Transverse colon (tissue), 4 donors: ENCODE measurements at regions not wholly inside any gene's neighbourhood (a gene's known extent, or its start where the extent isn't known, plus 50 kb on each side); places are given as distances from the start of the nearest gene placed in this dataset.
"Not testable (repeated sequence)": the region's sequence is repeated elsewhere in the genome, so short reads cannot be mapped to it uniquely, and the experiment has no call there.

ENCODE experiments used
- DNase-seq: peaks from one replicate; pipeline ENCODE4 v3.0.0-alpha.2; 2019
- H3K27ac ChIP-seq, 4 donors: fragments of 200-600 bp; sonication (generic); 2 replicates each; pipeline ENCODE4 v1.5.1; 2016 to 2018; ENCODE audit warnings: inconsistent platforms in 4 of 4
- H3K27me3 ChIP-seq: fragments of 200-600 bp; sonication (generic); 2 replicates; pipeline ENCODE4 v1.5.1; 2017; ENCODE audit warnings: inconsistent platforms
- H3K36me3 ChIP-seq, 4 donors: fragments of 200-600 bp; sonication (generic); 2 replicates each; pipeline ENCODE4 v1.5.1; 2017 to 2019; ENCODE audit warnings: inconsistent platforms in 4 of 4
- H3K4me1 ChIP-seq, 4 donors: fragments of 200-600 bp; sonication (generic); 2 replicates each; pipeline ENCODE4 v1.5.1; 2017 to 2020; ENCODE audit warnings: inconsistent platforms in 4 of 4
- H3K4me3 ChIP-seq, 4 donors: fragments of 200-600 bp; sonication (generic); 1 replicate in 1 of 4; 2 replicates in 3 of 4; pipeline versions ENCODE4 v1.5.1 to v1.6.1; 2017 to 2019; ENCODE audit warnings: inconsistent platforms in 4 of 4
- H3K9me3 ChIP-seq, 2 donors: fragments of 200-600 bp; sonication (generic); 2 replicates each; pipeline ENCODE4 v1.5.1; 2017 to 2019; ENCODE audit warnings: inconsistent platforms in 2 of 2
- CTCF ChIP-seq, 5 experiments: fragments of 200-600 bp in 3 of 5; fragments of 450-650 bp in 2 of 5; sonication (generic) in 3 of 5; IDR thresholded peaks; 1 replicate in 2 of 5; 2 replicates in 3 of 5; pipeline ENCODE4 v1.5.1; 2016 to 2017; ENCODE audit warnings: antibody characterized with exemption in 5 of 5, inconsistent platforms in 3 of 5, mild to moderate bottlenecking in 2 of 5, moderate library complexity in 1 of 5
- EP300 ChIP-seq: sonication (generic); formaldehyde crosslinking; IDR thresholded peaks from one replicate; pipeline ENCODE4 v1.6.1; 2017; ENCODE audit warnings: antibody characterized with exemption, low read depth
- POLR2A ChIP-seq: fragments of 450-650 bp; IDR thresholded peaks from one replicate; pipeline ENCODE4 v1.6.1; 2016; ENCODE audit warnings: antibody characterized with exemption, mild to moderate bottlenecking, moderate library complexity
- POLR2AphosphoS5 ChIP-seq, 3 donors: sonication (generic); formaldehyde crosslinking; IDR thresholded peaks; one replicate each; pipeline ENCODE4 v1.6.1; 2016; ENCODE audit warnings: antibody characterized with exemption in 3 of 3
- WGBS, 2 donors: methylation state at CpG; one replicate each; pipeline ENCODE4 v1.1.5; 2018; ENCODE audit warnings: low coverage in 1 of 2; 5-methylcytosine and 5-hydroxymethylcytosine counted together
- in situ Hi-C, 4 donors: fragments of 200-750 bp; cut with MboI; loops; one replicate each; pipeline versions ENCODE4 v1.15.0 to v1.15.1; 2017; ENCODE audit warnings: low sequenced_read_pairs in 3 of 4, low pct_ligation_motif_present in 1 of 4, low pct_unique_long_range_greater_than_20kb in 1 of 4
- intact Hi-C: fragments of 100-400 bp; cut with DNase I; formaldehyde crosslinking; loops from one replicate; pipeline ENCODE4 v1.15.1; 2023; ENCODE audit warnings: low total_unique reads

- no peak for DNase-seq
- Histone ChIP-seq H3K36me3 (no peaks in the 10 kb centered on the region), H3K4me1 (no peaks in the 10 kb centered on the region), H3K27me3 (no peaks in the 10 kb centered on the region), H3K9me3 (no peaks in the 10 kb centered on the region), H3K27ac (no peak overlapping the region), H3K4me3 (no peak overlapping the region)
- intact Hi-C loops, result no loop called here
- TF ChIP-seq CTCF (IDR thresholded peaks at IDR 0.05) (no peak), POLR2A (no peak), POLR2AphosphoS5 (IDR thresholded peaks at IDR 0.05) (no peak), EP300 (no peak)
- 78 to 80% methylated on average over 1 to 5 of the region's 5 CpGs for WGBS, 2 donors
- in situ Hi-C loops, result no loop called here
Observed at GRCh38 chrX:73979551-73980131, 127.1 kb upstream of the XIST start.

GRCh38 chrX:73977542-73978169, 125.1 kb upstream of the XIST start:
- intact Hi-C loops (no loop called here), in situ Hi-C loops (no loop called here)
- TF ChIP-seq POLR2AphosphoS5 (IDR thresholded peaks at IDR 0.05) (no peak), CTCF (IDR thresholded peaks at IDR 0.05) (no peak), EP300 (no peak), POLR2A (no peak)
- no peaks in the 10 kb centered on the region for H3K27me3 ChIP-seq
- H3K9me3 ChIP-seq, result no peaks in the 10 kb centered on the region
- no peak overlapping the region for H3K27ac ChIP-seq
- WGBS, 2 donors, result 65 to 84% methylated on average over 2 to 8 of the region's 8 CpGs
- no peak for DNase-seq
- H3K36me3 ChIP-seq, result no peaks in the 10 kb centered on the region
- H3K4me3 ChIP-seq, result no peak overlapping the region
- H3K4me1 ChIP-seq, result no peaks in the 10 kb centered on the region

GRCh38 chrX:73967461-73967860, 114.9 kb upstream of the XIST start:
- H3K27ac ChIP-seq, intact Hi-C loops, DNase-seq, H3K4me1 ChIP-seq, H3K36me3 ChIP-seq, H3K4me3 ChIP-seq, H3K27me3 ChIP-seq, in situ Hi-C loops, H3K9me3 ChIP-seq: not testable (repeated sequence)
- WGBS, 2 donors, result 94 to 97% methylated on average over 17 to 22 of the region's 22 CpGs

GRCh38 chrX:73965833-73966232, 113.3 kb upstream of the XIST start:
- no peak for DNase-seq
- peaks cover 0 to 6% (median 0%) of the 10 kb centered on the region in 4 donors for H3K4me1 ChIP-seq
- H3K27ac ChIP-seq, result no peak overlapping the region
- intact Hi-C loops, result no loop called here
- in situ Hi-C loops, result no loop called here
- 60 to 67% methylated on average over 1 to 2 of the region's 2 CpGs for WGBS, 2 donors
- no peak for TF ChIP-seq POLR2A
- TF ChIP-seq POLR2AphosphoS5 (IDR thresholded peaks at IDR 0.05), result no peak
- no peak for TF ChIP-seq EP300
- no peak for TF ChIP-seq CTCF (IDR thresholded peaks at IDR 0.05)
- H3K27me3 ChIP-seq, result no peaks in the 10 kb centered on the region
- no peak overlapping the region for H3K4me3 ChIP-seq
- no peaks in the 10 kb centered on the region for H3K36me3 ChIP-seq
- H3K9me3 ChIP-seq, result no peaks in the 10 kb centered on the region

- intact Hi-C loops, result no loop called here
- H3K9me3 ChIP-seq, result no peaks in the 10 kb centered on the region
- no peak for DNase-seq
- in situ Hi-C loops, result no loop called here
- H3K27ac ChIP-seq, result no peak overlapping the region
- H3K36me3 ChIP-seq, result no peaks in the 10 kb centered on the region
- TF ChIP-seq EP300 (no peak), CTCF (IDR thresholded peaks at IDR 0.05) (no peak), POLR2AphosphoS5 (IDR thresholded peaks at IDR 0.05) (no peak), POLR2A (no peak)
- H3K27me3 ChIP-seq, result no peaks in the 10 kb centered on the region
- WGBS, 2 donors, result 88% methylated on average over 1 of the region's 1 CpG; no CpG with 5 or more reads in 1 of the 2 donors
- peaks cover 0 to 6% (median 0%) of the 10 kb centered on the region in 4 donors for H3K4me1 ChIP-seq
- no peak overlapping the region for H3K4me3 ChIP-seq
Observed at GRCh38 chrX:73964579-73964978, 112.1 kb upstream of the XIST start.
